Effector memory CD4-positive, alpha-beta T cell (primary cell): ENCODE measurements at regions not wholly inside any gene's neighbourhood (a gene's known extent, or its start where the extent isn't known, plus 50 kb on each side); places are given as distances from the start of the nearest gene placed in this dataset.
"Not testable (repeated sequence)": the region's sequence is repeated elsewhere in the genome, so short reads cannot be mapped to it uniquely, and the experiment has no call there.

Experiments used
- DNase-seq, 3 donors: peaks; one replicate each; pipeline ENCODE4 v3.0.0-alpha.2; 2020
- H3K27ac ChIP-seq: 2 replicates; pipeline ENCODE4 v1.7.0; 2013; ENCODE audit warnings: mild to moderate bottlenecking, low read length, moderate library complexity; ENCODE audit not compliant: insufficient read depth, poor library complexity, severe bottlenecking
- H3K27me3 ChIP-seq: replicated peaks from 2 replicates; pipeline ENCODE4 v1.7.0; 2013; ENCODE audit warnings: mild to moderate bottlenecking, low read length; ENCODE audit not compliant: insufficient read depth, control insufficient read depth, poor library complexity, severe bottlenecking
- H3K36me3 ChIP-seq: 2 replicates; pipeline ENCODE4 v1.7.0; 2013; ENCODE audit warnings: mild to moderate bottlenecking, low read length, moderate library complexity; ENCODE audit not compliant: control insufficient read depth, insufficient read depth
- H3K4me1 ChIP-seq: 2 replicates; pipeline ENCODE4 v1.7.0; 2013; ENCODE audit warnings: low read length, mild to moderate bottlenecking; ENCODE audit not compliant: control insufficient read depth, insufficient read depth, poor library complexity, severe bottlenecking
- H3K4me3 ChIP-seq: 2 replicates; pipeline ENCODE4 v1.7.0; 2013; ENCODE audit warnings: low read length, low read depth, mild to moderate bottlenecking; ENCODE audit not compliant: insufficient read depth, poor library complexity, severe bottlenecking
- H3K9me3 ChIP-seq: 2 replicates; pipeline ENCODE4 v1.7.0; 2013; ENCODE audit warnings: mild to moderate bottlenecking, low read length, moderate library complexity; ENCODE audit not compliant: control insufficient read depth

DNA sequence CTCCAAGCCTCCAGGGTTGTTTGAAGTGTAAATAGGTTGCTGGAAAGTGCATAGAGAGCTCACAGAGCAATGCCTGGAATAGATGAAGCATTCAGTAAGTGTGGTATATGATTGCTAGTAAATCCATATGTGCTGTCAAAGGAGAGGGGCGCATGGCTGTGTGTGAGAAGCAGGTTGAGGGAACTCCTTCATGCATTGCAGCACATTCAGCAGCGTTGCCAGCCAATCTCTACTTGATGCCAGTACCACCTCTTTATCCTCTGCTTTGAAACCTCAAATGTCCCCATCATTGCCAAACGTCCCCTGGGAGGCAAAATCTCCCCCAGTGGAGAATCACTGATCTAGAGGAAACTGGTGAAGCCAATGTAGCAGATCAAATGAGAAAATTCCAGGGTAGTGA lies 82.7 kb upstream of the RALGAPA2 start:
- no peaks in the 10 kb centered on the region for H3K4me1 ChIP-seq
- H3K27me3 ChIP-seq, result no peaks in the 10 kb centered on the region
- no peaks in the 10 kb centered on the region for H3K9me3 ChIP-seq
- H3K4me3 ChIP-seq, result no peak overlapping the region
- no peak for DNase-seq
- H3K36me3 ChIP-seq, result no peaks in the 10 kb centered on the region
- no peak overlapping the region for H3K27ac ChIP-seq

DNA sequence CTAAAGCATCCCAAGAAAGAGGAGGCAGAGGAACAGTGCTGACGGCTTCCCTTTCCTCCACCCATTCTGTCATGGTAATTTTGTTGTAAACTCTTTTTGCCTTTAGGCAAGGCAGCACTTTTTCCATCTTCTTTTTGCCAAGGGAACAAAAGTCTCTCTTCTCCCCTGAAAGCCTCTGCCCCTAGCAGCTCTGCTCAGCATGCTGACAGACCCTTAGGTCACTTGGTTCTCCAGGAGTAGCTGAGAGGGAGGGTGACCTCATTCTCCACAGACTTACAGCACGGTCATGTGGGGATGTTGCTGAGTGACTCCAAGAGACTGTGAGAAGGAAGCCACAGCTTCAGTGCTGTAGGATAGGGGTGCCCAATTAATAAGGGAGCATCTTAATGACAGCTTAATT lies 81.1 kb upstream of the RALGAPA2 start:
- no peak for DNase-seq
- no peaks in the 10 kb centered on the region for H3K27me3 ChIP-seq
- no peak overlapping the region for H3K4me3 ChIP-seq
- H3K4me1 ChIP-seq, result no peaks in the 10 kb centered on the region
- H3K27ac ChIP-seq, result no peak overlapping the region
- H3K9me3 ChIP-seq, result no peaks in the 10 kb centered on the region
- H3K36me3 ChIP-seq, result no peaks in the 10 kb centered on the region

DNA sequence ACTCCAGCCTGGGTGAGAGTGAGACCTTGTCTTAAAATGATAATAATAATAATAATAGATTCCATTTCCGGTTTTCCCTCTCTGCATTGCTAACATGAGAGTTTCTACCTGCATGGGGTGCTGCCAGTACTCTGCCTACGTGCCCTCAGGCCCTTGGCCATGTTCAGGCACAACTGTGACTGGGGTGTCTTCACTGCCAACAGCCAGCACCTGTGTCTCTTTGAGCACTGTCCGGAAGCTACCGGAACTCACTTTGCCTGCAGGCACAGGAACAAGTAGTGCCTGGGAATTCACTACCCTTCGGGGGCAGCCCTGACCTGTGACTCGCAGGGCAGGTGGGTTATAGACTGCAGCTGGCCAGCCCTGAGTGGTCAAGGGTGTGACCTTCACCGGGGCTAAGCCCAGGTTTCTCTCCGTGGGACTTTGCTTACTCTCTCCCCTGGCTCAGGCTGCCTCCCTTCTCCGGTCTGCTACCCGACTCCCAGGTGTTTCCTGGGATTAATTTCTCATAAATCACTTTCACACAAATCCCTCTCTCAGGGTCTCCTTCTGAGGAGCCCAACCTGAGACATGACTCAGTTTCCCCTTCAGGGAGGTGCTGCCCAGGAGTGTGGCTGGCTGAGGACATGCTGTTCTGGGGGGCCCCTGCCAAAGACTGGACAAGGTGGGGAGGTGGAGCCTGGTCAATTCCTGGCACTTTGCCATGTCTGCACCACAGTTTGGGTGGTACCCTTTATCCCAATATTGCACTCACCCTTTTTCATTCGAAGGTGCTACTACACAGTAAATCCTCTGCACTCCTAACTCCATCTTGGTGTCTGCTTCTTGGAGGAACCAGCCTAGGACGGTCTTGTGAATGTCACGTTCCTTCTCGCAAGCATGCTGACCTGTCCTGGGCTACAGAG lies 79.5 kb upstream of the RALGAPA2 start:
- Histone ChIP-seq H3K4me3 (no peak overlapping the region), H3K9me3 (no peaks in the 10 kb centered on the region), H3K27ac (no peak overlapping the region), H3K4me1 (no peaks in the 10 kb centered on the region), H3K27me3 (no peaks in the 10 kb centered on the region), H3K36me3 (no peaks in the 10 kb centered on the region)
- DNase-seq, result no peak

DNA sequence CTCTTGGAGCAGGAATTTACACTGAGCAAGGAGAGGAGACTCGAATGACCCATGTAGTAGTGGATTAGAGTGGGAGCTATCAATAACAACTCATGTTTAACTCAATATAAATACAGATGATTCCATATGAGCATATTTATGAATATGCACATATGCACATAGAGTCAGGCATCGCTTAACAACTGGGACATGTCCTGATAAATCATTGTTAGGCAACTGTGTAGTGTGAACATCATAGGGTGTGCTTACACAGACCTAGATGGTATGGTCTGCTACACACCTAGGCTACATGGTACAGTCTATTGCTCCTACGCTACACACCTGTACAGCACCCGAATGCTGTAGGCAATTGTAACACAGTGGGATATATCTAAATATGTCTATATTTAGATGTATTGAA lies 75.9 kb upstream of the RALGAPA2 start:
- no peak overlapping the region for H3K27ac ChIP-seq
- H3K4me1 ChIP-seq, result no peaks in the 10 kb centered on the region
- DNase-seq, result no peak
- H3K27me3 ChIP-seq, result no peaks in the 10 kb centered on the region
- H3K36me3 ChIP-seq, result no peaks in the 10 kb centered on the region
- H3K9me3 ChIP-seq, result no peaks in the 10 kb centered on the region
- H3K4me3 ChIP-seq, result no peak overlapping the region

DNA sequence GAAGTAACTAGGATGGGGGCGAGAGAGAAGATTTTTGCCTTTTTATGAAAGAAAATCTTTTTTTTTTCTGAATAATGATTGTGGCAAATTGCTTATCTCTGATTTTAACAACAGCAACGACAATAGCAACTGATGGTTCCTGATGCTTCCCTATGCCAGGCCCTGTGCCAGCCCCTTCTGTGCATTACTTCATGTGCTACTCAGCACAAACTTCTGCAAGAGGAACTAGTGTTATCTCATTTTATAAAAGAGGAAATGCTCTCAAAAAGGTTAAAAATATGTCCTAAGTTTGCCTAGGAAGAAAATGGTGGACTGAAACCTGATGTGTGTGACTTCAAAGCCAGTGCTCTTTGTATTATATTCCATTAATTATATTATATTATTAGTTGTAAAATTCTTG lies 74.0 kb upstream of the RALGAPA2 start:
- DNase-seq, result no peak
- Histone ChIP-seq H3K27me3 (no peaks in the 10 kb centered on the region), H3K4me1 (no peaks in the 10 kb centered on the region), H3K4me3 (no peak overlapping the region), H3K36me3 (no peaks in the 10 kb centered on the region), H3K27ac (no peak overlapping the region), H3K9me3 (no peaks in the 10 kb centered on the region)

DNA sequence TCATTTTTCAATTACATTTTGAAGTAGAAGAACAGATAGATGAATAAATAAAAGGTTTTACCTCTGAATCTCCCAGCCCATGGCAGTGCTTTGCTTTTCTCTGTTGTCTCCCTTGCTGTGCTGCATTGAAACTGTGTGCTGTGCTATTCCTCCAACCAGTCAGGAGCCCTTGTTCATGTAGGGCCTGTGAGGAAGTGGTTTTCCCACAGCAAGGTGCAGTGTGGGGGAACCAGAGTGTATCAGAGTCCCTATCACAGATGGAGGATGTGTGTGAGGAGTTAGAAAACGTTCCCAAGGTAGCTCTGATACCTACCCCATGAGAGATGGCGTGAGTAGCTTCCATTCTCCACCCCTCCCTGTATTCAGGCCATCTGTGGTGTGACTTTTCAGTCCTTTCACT lies 72.8 kb upstream of the RALGAPA2 start:
- H3K27ac ChIP-seq, result no peak overlapping the region
- no peaks in the 10 kb centered on the region for H3K36me3 ChIP-seq
- no peaks in the 10 kb centered on the region for H3K9me3 ChIP-seq
- H3K4me1 ChIP-seq, result no peaks in the 10 kb centered on the region
- DNase-seq, result no peak
- no peak overlapping the region for H3K4me3 ChIP-seq
- no peaks in the 10 kb centered on the region for H3K27me3 ChIP-seq

DNA sequence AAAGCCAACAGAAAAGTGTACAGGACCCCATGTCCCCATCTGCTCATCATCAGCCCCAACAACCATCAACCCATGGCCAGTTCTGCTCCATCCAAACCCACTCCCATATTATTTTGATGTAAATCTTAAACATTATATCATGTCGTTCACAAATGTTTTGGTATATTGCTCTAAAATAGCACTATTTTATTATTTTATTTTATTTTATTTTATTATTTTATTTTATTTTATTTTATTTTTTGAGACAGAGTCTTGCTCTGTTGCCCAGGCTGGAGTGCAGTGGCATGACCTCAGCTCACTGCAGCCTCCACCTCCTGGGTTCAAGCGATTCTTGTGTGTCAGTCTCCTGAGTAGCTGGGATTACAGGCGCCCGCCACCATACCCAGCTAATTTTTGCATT lies 72.0 kb upstream of the RALGAPA2 start:
- not testable (repeated sequence) for H3K4me1 ChIP-seq, H3K27ac ChIP-seq, DNase-seq, H3K27me3 ChIP-seq, H3K36me3 ChIP-seq, H3K9me3 ChIP-seq, H3K4me3 ChIP-seq

DNA sequence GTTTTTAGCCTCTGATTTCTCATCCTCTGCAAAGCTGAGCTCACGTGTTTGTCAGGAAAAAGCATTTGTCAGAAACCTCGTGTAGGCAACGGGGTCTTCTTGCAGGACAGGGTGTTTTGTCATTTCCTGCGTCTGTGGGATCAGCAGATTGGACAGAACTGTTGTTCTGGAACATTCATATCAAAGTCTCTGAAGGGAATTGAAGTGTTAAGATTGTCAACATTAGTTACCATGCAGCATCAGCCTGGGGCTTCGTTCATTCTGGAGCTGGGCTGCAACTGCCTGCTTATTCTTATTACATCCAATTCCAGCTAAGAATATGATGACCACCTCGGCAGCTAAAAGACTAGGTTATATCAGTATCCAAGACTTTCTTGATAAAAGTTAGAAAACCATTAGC lies 71.0 kb upstream of the RALGAPA2 start:
- Histone ChIP-seq H3K27ac (no peak overlapping the region), H3K4me3 (no peak overlapping the region), H3K36me3 (no peaks in the 10 kb centered on the region), H3K27me3 (no peaks in the 10 kb centered on the region), H3K9me3 (no peaks in the 10 kb centered on the region), H3K4me1 (no peaks in the 10 kb centered on the region)
- DNase-seq, result no peak

DNA sequence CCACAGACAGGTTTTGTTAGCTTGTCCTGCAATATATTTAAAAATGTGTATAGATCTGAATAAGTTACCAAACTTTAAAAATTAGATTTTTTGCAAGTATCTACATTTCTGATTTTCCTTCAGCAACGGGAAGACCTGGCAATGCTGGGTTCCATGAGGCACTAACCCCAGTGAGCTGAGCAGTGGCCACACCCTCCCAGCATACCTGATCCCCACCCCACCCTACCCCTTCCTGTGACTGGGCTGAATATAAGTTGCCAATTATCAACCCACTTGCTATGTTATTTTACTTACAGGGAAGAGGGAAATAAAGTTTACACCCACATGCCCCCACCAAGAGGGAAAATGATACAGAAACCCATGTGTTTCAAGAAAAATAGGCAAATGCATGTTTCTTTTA lies 70.3 kb upstream of the RALGAPA2 start:
- Histone ChIP-seq H3K4me1 (no peaks in the 10 kb centered on the region), H3K4me3 (no peak overlapping the region), H3K9me3 (no peaks in the 10 kb centered on the region), H3K27ac (no peak overlapping the region), H3K36me3 (no peaks in the 10 kb centered on the region), H3K27me3 (no peaks in the 10 kb centered on the region)
- no peak for DNase-seq

DNA sequence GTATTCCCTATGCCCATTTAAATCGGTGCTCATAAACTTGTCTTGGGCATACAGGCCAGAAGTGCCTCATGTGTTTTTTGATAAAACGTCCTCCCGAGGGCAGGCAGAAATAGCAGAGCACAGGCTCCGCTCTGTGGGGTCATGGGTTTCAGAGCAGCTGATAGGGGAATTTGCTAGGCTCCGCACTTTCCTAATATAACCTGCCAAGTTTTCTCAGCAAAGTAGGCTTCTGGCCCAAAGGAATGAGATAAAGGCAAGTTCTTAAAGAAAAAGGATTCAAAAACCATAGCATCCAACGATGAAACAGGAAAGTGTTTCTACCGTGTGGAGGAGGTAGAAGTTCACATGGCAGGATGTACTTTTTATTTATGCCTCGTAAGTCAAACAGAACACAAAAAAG lies 69.8 kb upstream of the RALGAPA2 start:
- DNase-seq, result no peak
- H3K27me3 ChIP-seq, result no peaks in the 10 kb centered on the region
- no peak overlapping the region for H3K4me3 ChIP-seq
- H3K36me3 ChIP-seq, result no peaks in the 10 kb centered on the region
- H3K9me3 ChIP-seq, result no peaks in the 10 kb centered on the region
- H3K27ac ChIP-seq, result no peak overlapping the region
- no peaks in the 10 kb centered on the region for H3K4me1 ChIP-seq
